Hypothalamus (tissue), 51 donors: ENCODE measurements at regions not wholly inside any gene's neighbourhood (a gene's known extent, or its start where the extent isn't known, plus 50 kb on each side); places are given as distances from the start of the nearest gene placed in this dataset.
"Not testable (repeated sequence)": the region's sequence is repeated elsewhere in the genome, so short reads cannot be mapped to it uniquely, and the experiment has no call there.

Experiments
- DNase-seq, 51 donors: peaks; one replicate each; lab custom pipeline; 2025; lab: John Stamatoyannopoulos, UW

GRCh38 chr6:6990059-6990458, 117.7 kb upstream of the RREB1 start:
- not testable (repeated sequence) for DNase-seq

- DNase-seq = no peak
These were observed 114.1 kb upstream of the RREB1 start for GRCh38 chr6:6993503-6994237.

GRCh38 chr6:6994796-6995195, 113.0 kb upstream of the RREB1 start:
- DNase-seq = no peak

- DNase-seq = no peak
These were observed 112.4 kb upstream of the RREB1 start for GRCh38 chr6:6995328-6995727.

GRCh38 chr6:6996124-6996523, 111.6 kb upstream of the RREB1 start:
- no peak for DNase-seq

- DNase-seq = no peak
These were observed 110.2 kb upstream of the RREB1 start for GRCh38 chr6:6997263-6998193.

- DNase-seq = no peak
These were observed 109.6 kb upstream of the RREB1 start for GRCh38 chr6:6998194-6998569.

- DNase-seq = no peak
These were observed 106.7 kb upstream of the RREB1 start for GRCh38 chr6:7000825-7001777.

- no peak for DNase-seq
These were observed 104.7 kb upstream of the RREB1 start for GRCh38 chr6:7003041-7003440.

GRCh38 chr6:7004581-7005297, 103.0 kb upstream of the RREB1 start:
- no peak for DNase-seq

- no peak for DNase-seq
These were observed 101.1 kb upstream of the RREB1 start for GRCh38 chr6:7006515-7007191.

- DNase-seq = no peak
These were observed 99.2 kb upstream of the RREB1 start for GRCh38 chr6:7008451-7008988.

- no peak for DNase-seq
These were observed 91.5 kb upstream of the RREB1 start for GRCh38 chr6:7016226-7016625.

- DNase-seq = no peak
These were observed 86.5 kb upstream of the RREB1 start for GRCh38 chr6:7021301-7021700.

GRCh38 chr6:7025861-7026260, 81.9 kb upstream of the RREB1 start:
- DNase-seq = no peak

GRCh38 chr6:7028963-7029362, 78.8 kb upstream of the RREB1 start:
- DNase-seq = not testable (repeated sequence)

GRCh38 chr6:7030968-7031367, 76.8 kb upstream of the RREB1 start:
- DNase-seq = not testable (repeated sequence)

- no peak for DNase-seq
These were observed 74.6 kb upstream of the RREB1 start for GRCh38 chr6:7033202-7033601.

GRCh38 chr6:7034055-7034454, 73.7 kb upstream of the RREB1 start:
- no peak for DNase-seq
